BE2C (cell line): ENCODE measurements at regions not wholly inside any gene's neighbourhood (a gene's known extent, or its start where the extent isn't known, plus 50 kb on each side); places are given as distances from the start of the nearest gene placed in this dataset.

Source experiments
- DNase-seq: peaks from one replicate; pipeline ENCODE4 v3.0.0-alpha.2; 2020
- H3K27me3 ChIP-seq: fragments of 250-450 bp; sonication (Bioruptor Pico); 2 replicates; pipeline ENCODE4 v1.5.1; 2020; ENCODE audit warnings: mild to moderate bottlenecking
- H3K36me3 ChIP-seq: fragments of 250-450 bp; sonication (Bioruptor Pico); 2 replicates; pipeline ENCODE4 v1.5.1; 2020; ENCODE audit warnings: mild to moderate bottlenecking
- H3K4me1 ChIP-seq: fragments of 250-450 bp; sonication (Bioruptor Pico); 2 replicates; pipeline ENCODE4 v1.5.1; 2020
- H3K4me3 ChIP-seq: 2 replicates; pipeline ENCODE4 v1.5.1; 2011; ENCODE audit warnings: low read depth, low read length
- H3K9me3 ChIP-seq: fragments of 250-450 bp; sonication (Bioruptor Pico); 2 replicates; pipeline ENCODE4 v1.5.1; 2020
- CTCF ChIP-seq: IDR thresholded peaks from 2 replicates; pipeline ENCODE4 v1.5.1; 2012; ENCODE audit warnings: mild to moderate bottlenecking, low read depth, low read length

GRCh38 chr9:108748776-108749175 lies 107.0 kb downstream of the ACTL7B start:
- TF ChIP-seq CTCF: no peak
- DNase-seq: no peak
- no peaks in the 10 kb centered on the region for H3K36me3 ChIP-seq
- no peaks in the 10 kb centered on the region for H3K4me1 ChIP-seq
- no peaks in the 10 kb centered on the region; the same call in 1 of the 2 replicates for H3K27me3 ChIP-seq
- no peak overlapping the region for H3K4me3 ChIP-seq
- H3K9me3 ChIP-seq: no peaks in the 10 kb centered on the region

GRCh38 chr9:108746864-108747263 lies 108.9 kb downstream of the ACTL7B start:
- no peaks in the 10 kb centered on the region for H3K27me3 ChIP-seq
- DNase-seq: no peak
- H3K9me3 ChIP-seq: no peaks in the 10 kb centered on the region
- no peak overlapping the region for H3K4me3 ChIP-seq
- H3K36me3 ChIP-seq: no peaks in the 10 kb centered on the region
- TF ChIP-seq CTCF: no peak
- no peaks in the 10 kb centered on the region for H3K4me1 ChIP-seq

- no peak for DNase-seq
These were observed 109.8 kb downstream of the ACTL7B start for GRCh38 chr9:108746001-108746400.

GRCh38 chr9:108744641-108745040 lies 111.1 kb downstream of the ACTL7B start:
- Histone ChIP-seq H3K36me3 (no peaks in the 10 kb centered on the region), H3K4me3 (no peak overlapping the region), H3K27me3 (peaks cover 6% of the 10 kb centered on the region; the same call in 1 of the 2 replicates), H3K4me1 (no peaks in the 10 kb centered on the region), H3K9me3 (no peaks in the 10 kb centered on the region)
- no peak for DNase-seq
- no peak for TF ChIP-seq CTCF

More at GRCh38 chr9:108746001-108746400, 109.8 kb downstream of the ACTL7B start:
- Histone ChIP-seq H3K36me3 (no peaks in the 10 kb centered on the region), H3K4me3 (no peak overlapping the region), H3K27me3 (no peaks in the 10 kb centered on the region), H3K4me1 (no peaks in the 10 kb centered on the region), H3K9me3 (no peaks in the 10 kb centered on the region)
- no peak for TF ChIP-seq CTCF

- Histone ChIP-seq H3K27me3 (peaks cover 6% of the 10 kb centered on the region; the same call in 1 of the 2 replicates), H3K9me3 (no peaks in the 10 kb centered on the region), H3K4me1 (no peaks in the 10 kb centered on the region), H3K4me3 (no peak overlapping the region), H3K36me3 (no peaks in the 10 kb centered on the region)
- TF ChIP-seq CTCF: no peak
- no peak for DNase-seq
These were observed 111.8 kb downstream of the ACTL7B start for GRCh38 chr9:108743901-108744371.

GRCh38 chr9:108743416-108743815 lies 112.4 kb downstream of the ACTL7B start:
- H3K9me3 ChIP-seq: no peaks in the 10 kb centered on the region
- no peaks in the 10 kb centered on the region for H3K4me1 ChIP-seq
- DNase-seq: no peak
- H3K36me3 ChIP-seq: no peaks in the 10 kb centered on the region
- no peak for TF ChIP-seq CTCF
- H3K4me3 ChIP-seq: no peak overlapping the region
- peaks cover 6% of the 10 kb centered on the region; the same call in 1 of the 2 replicates for H3K27me3 ChIP-seq
